ENCODE measurements at regions not wholly inside any gene's neighbourhood (a gene's known extent, or its start where the extent isn't known, plus 50 kb on each side); places are given as distances from the start of the nearest gene placed in this dataset.
"Not testable (repeated sequence)": the region's sequence is repeated elsewhere in the genome, so short reads cannot be mapped to it uniquely, and the experiment has no call there.

DNA sequence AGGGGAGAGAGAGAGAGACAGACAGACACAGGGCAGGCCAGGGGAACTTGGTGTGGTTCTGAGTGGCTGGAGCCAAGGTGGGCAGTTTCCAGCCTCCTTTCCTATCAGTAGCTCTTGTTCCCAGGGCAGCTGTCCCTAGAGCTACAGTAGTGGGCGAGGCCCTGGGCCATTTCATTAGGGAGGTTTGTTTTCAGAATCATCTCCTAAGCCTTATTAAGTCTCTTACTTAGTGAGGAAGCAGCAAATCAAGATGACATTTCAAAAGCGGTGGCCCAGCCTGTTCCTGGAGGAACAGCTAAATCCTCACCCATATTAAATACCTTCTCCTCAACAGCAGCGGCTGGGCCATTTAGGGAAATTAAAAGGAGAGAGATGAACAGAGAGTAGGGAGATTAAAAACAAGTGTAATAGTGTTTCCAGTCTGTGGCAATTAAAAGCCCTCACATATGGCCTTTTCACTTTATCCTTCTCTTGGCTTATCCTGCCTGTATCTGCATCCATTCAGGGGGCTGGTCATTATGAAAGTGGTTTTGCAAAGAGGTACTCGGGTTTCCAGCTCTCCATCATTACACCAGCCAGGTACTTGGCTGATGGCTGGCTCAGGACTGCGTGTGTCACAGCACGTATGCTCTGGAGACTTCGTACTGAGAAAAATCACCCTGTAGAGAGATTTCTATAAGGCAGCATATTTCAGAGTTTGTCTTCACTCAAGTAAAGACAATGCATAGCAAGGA lies 91.9 kb upstream of the PRR23C start:
- Histone ChIP-seq H3K4me3 (ENCODE audit: low read depth in 2 of 2, low read length in 2 of 2) (no peak overlapping the region), H3K4me1 (ENCODE audit: control insufficient read depth, insufficient read depth, low read length) (no peaks in the 10 kb centered on the region), H3K9me3 (ENCODE audit: control insufficient read depth, insufficient read depth, low read depth, low read length) (no peaks in the 10 kb centered on the region), H3K27me3 (ENCODE audit: control insufficient read depth, insufficient read depth, low read length) (no peaks in the 10 kb centered on the region), H3K27ac (ENCODE audit: low read length) (no peak overlapping the region), H3K36me3 (ENCODE audit: control insufficient read depth, insufficient read depth, low read length) (no peaks in the 10 kb centered on the region)
- ATAC-seq (no peak), DNase-seq (ENCODE audit: low read depth, low spot score) (no peak)
- no TSS peak for BruUV-seq (replicated peaks)
- intact Hi-C loops (cut with micrococcal nuclease; ENCODE audit: unreplicated experiment) (no loop called here), in situ Hi-C loops (cut with HindIII; ENCODE audit: low pct_unique_long_range_greater_than_20kb, low sequenced_read_pairs) (no loop called here)
- CTCF ChIA-PET: no interaction called here
- TF ChIP-seq, protein P1, sequence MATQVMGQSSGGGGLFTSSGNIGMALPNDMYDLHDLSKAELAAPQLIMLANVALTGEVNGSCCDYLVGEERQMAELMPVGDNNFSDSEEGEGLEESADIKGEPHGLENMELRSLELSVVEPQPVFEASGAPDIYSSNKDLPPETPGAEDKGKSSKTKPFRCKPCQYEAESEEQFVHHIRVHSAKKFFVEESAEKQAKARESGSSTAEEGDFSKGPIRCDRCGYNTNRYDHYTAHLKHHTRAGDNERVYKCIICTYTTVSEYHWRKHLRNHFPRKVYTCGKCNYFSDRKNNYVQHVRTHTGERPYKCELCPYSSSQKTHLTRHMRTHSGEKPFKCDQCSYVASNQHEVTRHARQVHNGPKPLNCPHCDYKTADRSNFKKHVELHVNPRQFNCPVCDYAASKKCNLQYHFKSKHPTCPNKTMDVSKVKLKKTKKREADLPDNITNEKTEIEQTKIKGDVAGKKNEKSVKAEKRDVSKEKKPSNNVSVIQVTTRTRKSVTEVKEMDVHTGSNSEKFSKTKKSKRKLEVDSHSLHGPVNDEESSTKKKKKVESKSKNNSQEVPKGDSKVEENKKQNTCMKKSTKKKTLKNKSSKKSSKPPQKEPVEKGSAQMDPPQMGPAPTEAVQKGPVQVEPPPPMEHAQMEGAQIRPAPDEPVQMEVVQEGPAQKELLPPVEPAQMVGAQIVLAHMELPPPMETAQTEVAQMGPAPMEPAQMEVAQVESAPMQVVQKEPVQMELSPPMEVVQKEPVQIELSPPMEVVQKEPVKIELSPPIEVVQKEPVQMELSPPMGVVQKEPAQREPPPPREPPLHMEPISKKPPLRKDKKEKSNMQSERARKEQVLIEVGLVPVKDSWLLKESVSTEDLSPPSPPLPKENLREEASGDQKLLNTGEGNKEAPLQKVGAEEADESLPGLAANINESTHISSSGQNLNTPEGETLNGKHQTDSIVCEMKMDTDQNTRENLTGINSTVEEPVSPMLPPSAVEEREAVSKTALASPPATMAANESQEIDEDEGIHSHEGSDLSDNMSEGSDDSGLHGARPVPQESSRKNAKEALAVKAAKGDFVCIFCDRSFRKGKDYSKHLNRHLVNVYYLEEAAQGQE (IDR thresholded peaks at IDR 0.05; ENCODE audit: insufficient read depth in 1 of 2, low read depth in 2 of 2, low read length in 1 of 2): no peak
- TF ChIP-seq SIN3A (IDR thresholded peaks at IDR 0.05; ENCODE audit: borderline replicate concordance, insufficient read depth, low read depth, low read length) (no peak), TCF7L2 (IDR thresholded peaks at IDR 0.05; ENCODE audit: low read depth, low read length) (no peak), POLR2AphosphoS5 (IDR thresholded peaks at IDR 0.05; ENCODE audit: low read depth, low read length) (no peak)
- TF ChIP-seq, protein P2, sequence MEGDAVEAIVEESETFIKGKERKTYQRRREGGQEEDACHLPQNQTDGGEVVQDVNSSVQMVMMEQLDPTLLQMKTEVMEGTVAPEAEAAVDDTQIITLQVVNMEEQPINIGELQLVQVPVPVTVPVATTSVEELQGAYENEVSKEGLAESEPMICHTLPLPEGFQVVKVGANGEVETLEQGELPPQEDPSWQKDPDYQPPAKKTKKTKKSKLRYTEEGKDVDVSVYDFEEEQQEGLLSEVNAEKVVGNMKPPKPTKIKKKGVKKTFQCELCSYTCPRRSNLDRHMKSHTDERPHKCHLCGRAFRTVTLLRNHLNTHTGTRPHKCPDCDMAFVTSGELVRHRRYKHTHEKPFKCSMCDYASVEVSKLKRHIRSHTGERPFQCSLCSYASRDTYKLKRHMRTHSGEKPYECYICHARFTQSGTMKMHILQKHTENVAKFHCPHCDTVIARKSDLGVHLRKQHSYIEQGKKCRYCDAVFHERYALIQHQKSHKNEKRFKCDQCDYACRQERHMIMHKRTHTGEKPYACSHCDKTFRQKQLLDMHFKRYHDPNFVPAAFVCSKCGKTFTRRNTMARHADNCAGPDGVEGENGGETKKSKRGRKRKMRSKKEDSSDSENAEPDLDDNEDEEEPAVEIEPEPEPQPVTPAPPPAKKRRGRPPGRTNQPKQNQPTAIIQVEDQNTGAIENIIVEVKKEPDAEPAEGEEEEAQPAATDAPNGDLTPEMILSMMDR (IDR thresholded peaks at IDR 0.05): no peak
- POLR2A ChIA-PET: no interaction called here

DNA sequence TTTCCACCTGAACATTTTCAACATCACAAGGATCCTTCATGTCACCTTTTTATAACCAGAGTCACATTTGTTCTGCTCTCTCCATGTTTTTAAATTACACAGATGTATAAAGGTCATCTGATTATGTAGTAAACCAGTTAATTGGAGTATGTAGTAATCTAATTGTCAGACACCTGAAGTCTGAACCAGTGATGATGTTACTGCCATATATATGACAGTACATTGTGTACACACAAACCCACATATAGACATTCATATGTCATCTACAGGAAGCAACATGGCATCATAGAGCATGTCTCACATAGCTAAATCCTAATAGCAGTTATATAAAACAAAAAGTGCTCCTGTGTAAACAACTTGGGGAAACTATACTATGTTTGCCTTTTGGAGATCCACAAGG lies 95.9 kb upstream of the PRR23C start:
- intact Hi-C loops (cut with micrococcal nuclease; ENCODE audit: unreplicated experiment) (no loop called here), in situ Hi-C loops (cut with HindIII; ENCODE audit: low pct_unique_long_range_greater_than_20kb, low sequenced_read_pairs) (no loop called here)
- no peak for ATAC-seq
- DNase-seq (ENCODE audit: low read depth, low spot score): no peak
- Histone ChIP-seq H3K36me3 (ENCODE audit: control insufficient read depth, insufficient read depth, low read length) (no peaks in the 10 kb centered on the region), H3K9me3 (ENCODE audit: control insufficient read depth, insufficient read depth, low read depth, low read length) (no peaks in the 10 kb centered on the region), H3K4me3 (ENCODE audit: low read depth in 2 of 2, low read length in 2 of 2) (no peak overlapping the region), H3K4me1 (ENCODE audit: control insufficient read depth, insufficient read depth, low read length) (no peaks in the 10 kb centered on the region), H3K27ac (ENCODE audit: low read length) (no peak overlapping the region), H3K27me3 (ENCODE audit: control insufficient read depth, insufficient read depth, low read length) (no peaks in the 10 kb centered on the region)
- no TSS peak for BruUV-seq (replicated peaks)
- no peak for TF ChIP-seq TCF7L2 (IDR thresholded peaks at IDR 0.05; ENCODE audit: low read depth, low read length)
- TF ChIP-seq, protein P1 (IDR thresholded peaks at IDR 0.05; ENCODE audit: insufficient read depth in 1 of 2, low read depth in 2 of 2, low read length in 1 of 2): no peak
- no peak for TF ChIP-seq POLR2AphosphoS5 (IDR thresholded peaks at IDR 0.05; ENCODE audit: low read depth, low read length)
- TF ChIP-seq, protein P2 (IDR thresholded peaks at IDR 0.05): no peak
- no peak for TF ChIP-seq SIN3A (IDR thresholded peaks at IDR 0.05; ENCODE audit: borderline replicate concordance, insufficient read depth, low read depth, low read length)
- POLR2A ChIA-PET: no interaction called here
- CTCF ChIA-PET: no interaction called here

DNA sequence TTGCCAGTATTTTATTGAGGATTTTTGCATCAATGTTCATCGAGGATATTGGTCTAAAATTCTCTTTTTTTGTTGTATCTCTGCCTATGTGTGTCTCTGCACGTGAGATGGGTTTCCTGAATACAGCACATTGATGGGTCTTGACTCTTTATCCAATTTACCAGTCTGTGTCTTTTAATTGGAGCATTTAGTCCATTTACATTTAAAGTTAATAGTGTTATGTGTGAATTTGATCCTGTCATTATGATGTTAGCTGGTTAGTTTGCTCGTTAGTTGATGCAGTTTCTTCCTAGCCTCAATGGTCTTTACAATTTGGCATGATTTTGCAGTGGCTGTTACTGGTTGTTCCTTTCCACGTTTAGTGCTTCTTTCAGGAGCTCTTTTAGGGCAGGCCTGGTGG lies 101.3 kb upstream of the PRR23C start:
- H3K4me1 ChIP-seq (ENCODE audit: control insufficient read depth, insufficient read depth, low read length); H3K36me3 ChIP-seq (ENCODE audit: control insufficient read depth, insufficient read depth, low read length); DNase-seq (ENCODE audit: low read depth, low spot score); CTCF ChIA-PET; intact Hi-C loops (cut with micrococcal nuclease; ENCODE audit: unreplicated experiment); ATAC-seq; H3K4me3 ChIP-seq (ENCODE audit: low read depth in 2 of 2, low read length in 2 of 2); BruUV-seq (replicated peaks); H3K27me3 ChIP-seq (ENCODE audit: control insufficient read depth, insufficient read depth, low read length); H3K27ac ChIP-seq (ENCODE audit: low read length); H3K9me3 ChIP-seq (ENCODE audit: control insufficient read depth, insufficient read depth, low read depth, low read length); POLR2A ChIA-PET; in situ Hi-C loops (cut with HindIII; ENCODE audit: low pct_unique_long_range_greater_than_20kb, low sequenced_read_pairs): not testable (repeated sequence)

Measured in Panc1 (cell line).